H9 (cell line): ENCODE measurements at regions not wholly inside any gene's neighbourhood (a gene's known extent, or its start where the extent isn't known, plus 50 kb on each side); places are given as distances from the start of the nearest gene placed in this dataset.

ENCODE experiments used
- DNase-seq: peaks from one replicate; pipeline ENCODE4 v3.0.0-alpha.2; 2017
- H2AFZ ChIP-seq: one replicate; pipeline ENCODE4 v1.6.1; 2013; ENCODE audit warnings: mild to moderate bottlenecking, low read length, control low read depth, moderate library complexity
- H2AK5ac ChIP-seq: 2 replicates; pipeline ENCODE4 v1.6.1; 2013; ENCODE audit warnings: low read length, control low read depth, mixed read lengths; ENCODE audit not compliant: insufficient read length
- H2BK120ac ChIP-seq: one replicate; pipeline ENCODE4 v1.6.1; 2013; ENCODE audit warnings: low read depth, mild to moderate bottlenecking, low read length, control low read depth, inconsistent platforms; ENCODE audit not compliant: poor library complexity, severe bottlenecking
- H2BK12ac ChIP-seq: 2 replicates; pipeline ENCODE4 v1.6.1; 2013; ENCODE audit warnings: low read length, control low read depth, mixed read lengths, low read depth; ENCODE audit not compliant: insufficient read length
- H2BK15ac ChIP-seq: 2 replicates; pipeline ENCODE4 v1.6.1; 2013; ENCODE audit warnings: low read depth, low read length, control low read depth
- H2BK20ac ChIP-seq: one replicate; pipeline ENCODE4 v1.6.1; 2013; ENCODE audit warnings: low read depth, mild to moderate bottlenecking, low read length, control low read depth, inconsistent platforms; ENCODE audit not compliant: poor library complexity, severe bottlenecking
- H2BK5ac ChIP-seq: 2 replicates; pipeline ENCODE4 v1.6.1; 2013; ENCODE audit warnings: low read length, control low read depth, mixed read lengths; ENCODE audit not compliant: insufficient read length
- H3K14ac ChIP-seq: 2 replicates; pipeline ENCODE4 v1.6.1; 2013; ENCODE audit warnings: low read length, control low read depth; ENCODE audit not compliant: insufficient read depth
- H3K18ac ChIP-seq: 2 replicates; pipeline ENCODE4 v1.6.1; 2013; ENCODE audit warnings: low read depth, mild to moderate bottlenecking, mixed read lengths, low read length, control low read depth; ENCODE audit not compliant: insufficient read length
- H3K23ac ChIP-seq: 2 replicates; pipeline ENCODE4 v1.6.1; 2013; ENCODE audit warnings: low read length, control low read depth, mixed read lengths, low read depth; ENCODE audit not compliant: insufficient read length
- H3K23me2 ChIP-seq: 2 replicates; pipeline ENCODE4 v1.6.1; 2013; ENCODE audit warnings: low read depth, mild to moderate bottlenecking, mixed read lengths, low read length, control low read depth; ENCODE audit not compliant: insufficient read length, poor library complexity, severe bottlenecking
- H3K27ac ChIP-seq: 2 replicates; pipeline ENCODE4 v1.5.1; 2013; ENCODE audit warnings: low read length, control low read depth, mixed read lengths, low read depth; ENCODE audit not compliant: insufficient read length
- H3K27me3 ChIP-seq: 2 replicates; pipeline ENCODE4 v1.6.1; 2013; ENCODE audit warnings: low read length, control low read depth, inconsistent platforms; ENCODE audit not compliant: insufficient read depth
- H3K4ac ChIP-seq: 2 replicates; pipeline ENCODE4 v1.6.1; 2013; ENCODE audit warnings: low read depth, mild to moderate bottlenecking, control low read depth, inconsistent platforms, low read length, moderate library complexity
- H3K4me1 ChIP-seq: 2 replicates; pipeline ENCODE4 v1.6.1; 2013; ENCODE audit warnings: low read length, control low read depth, inconsistent platforms; ENCODE audit not compliant: insufficient read depth
- H3K4me2 ChIP-seq: 2 replicates; pipeline ENCODE4 v1.6.1; 2013; ENCODE audit warnings: low read length, control low read depth, mixed read lengths; ENCODE audit not compliant: insufficient read length, insufficient read depth
- H3K56ac ChIP-seq: 2 replicates; pipeline ENCODE4 v1.6.1; 2013; ENCODE audit warnings: low read depth, mild to moderate bottlenecking, mixed read lengths, low read length, control low read depth; ENCODE audit not compliant: insufficient read length
- H3K79me1 ChIP-seq: 2 replicates; pipeline ENCODE4 v1.6.1; 2013; ENCODE audit warnings: low read depth, mild to moderate bottlenecking, moderate library complexity, low read length, control low read depth, inconsistent platforms; ENCODE audit not compliant: insufficient read depth, poor library complexity, severe bottlenecking
- H3K79me2 ChIP-seq: 2 replicates; pipeline ENCODE4 v1.6.1; 2013; ENCODE audit warnings: low read length, control low read depth, inconsistent platforms; ENCODE audit not compliant: insufficient read depth
- H3K9ac ChIP-seq: 2 replicates; pipeline ENCODE4 v1.6.1; 2013; ENCODE audit warnings: low read length, control low read depth, mixed read lengths; ENCODE audit not compliant: insufficient read length; ENCODE audit errors: extremely low read depth
- H3K9me3 ChIP-seq: one replicate; pipeline ENCODE4 v1.6.1; 2013; ENCODE audit warnings: low read depth, low read length, inconsistent platforms; ENCODE audit not compliant: control insufficient read depth
- H3T11ph ChIP-seq: one replicate; pipeline ENCODE4 v1.6.1; 2013; ENCODE audit warnings: mild to moderate bottlenecking, low read length, control low read depth, inconsistent platforms
- H4K20me1 ChIP-seq: one replicate; pipeline ENCODE4 v1.6.1; 2013; ENCODE audit not compliant: control insufficient read depth, insufficient read length, insufficient read depth
- H4K5ac ChIP-seq: 2 replicates; pipeline ENCODE4 v1.6.1; 2013; ENCODE audit warnings: low read depth, mild to moderate bottlenecking, mixed read lengths, low read length, control low read depth; ENCODE audit not compliant: insufficient read length
- H4K8ac ChIP-seq: replicated peaks from 2 replicates; pipeline ENCODE4 v1.6.1; 2013; ENCODE audit warnings: low read length, control low read depth, mixed read lengths, low read depth; ENCODE audit not compliant: insufficient read length
- H4K91ac ChIP-seq: 2 replicates; pipeline ENCODE4 v1.6.1; 2013; ENCODE audit warnings: low read depth, mild to moderate bottlenecking, moderate library complexity, mixed read lengths, low read length, control low read depth; ENCODE audit not compliant: insufficient read length
- H3K27ac Mint-ChIP-seq, 3 experiments: 2 replicates in 2 of 3; 3 replicates in 1 of 3; pipeline ENCODE4 v1.8.0; 2020 to 2021; ENCODE audit warnings: mixed read lengths in 3 of 3, mild to moderate bottlenecking in 1 of 3, moderate library complexity in 1 of 3
- H3K27me3 Mint-ChIP-seq: 2 replicates; pipeline ENCODE4 v1.8.0; 2021; ENCODE audit warnings: low read depth, mild to moderate bottlenecking, moderate library complexity, mixed read lengths
- H3K36me3 Mint-ChIP-seq, 3 experiments: 2 replicates in 2 of 3; 3 replicates in 1 of 3; pipeline ENCODE4 v1.8.0; 2020 to 2021; ENCODE audit warnings: low read depth in 3 of 3, mixed read lengths in 3 of 3; ENCODE audit not compliant: insufficient read depth in 1 of 3
- H3K4me1 Mint-ChIP-seq, 2 experiments: 2 replicates each; pipeline ENCODE4 v1.8.0; 2020; ENCODE audit warnings: mixed read lengths in 2 of 2
- H3K4me3 Mint-ChIP-seq, 2 experiments: 2 replicates in 1 of 2; 3 replicates in 1 of 2; pipeline ENCODE4 v1.8.0; 2020 to 2021; ENCODE audit warnings: mild to moderate bottlenecking in 2 of 2, mixed read lengths in 2 of 2, moderate library complexity in 1 of 2
- H3K9me3 Mint-ChIP-seq, 2 experiments: 2 replicates in 1 of 2; 3 replicates in 1 of 2; pipeline ENCODE4 v1.8.0; 2020; ENCODE audit warnings: mild to moderate bottlenecking in 2 of 2, mixed read lengths in 2 of 2, moderate library complexity in 1 of 2
- WGBS: extraction: QIAGEN DNeasy Blood & Tissue Kit; methylation state at CpG from one replicate; pipeline ENCODE4 v1.1.7; 2013; ENCODE audit warnings: missing lambda C conversion rate, low lambda C conversion rate, mixed read lengths; ENCODE audit not compliant: insufficient read length; ENCODE audit errors: extremely low coverage; 5-methylcytosine and 5-hydroxymethylcytosine counted together
- TF ChIP-seq, protein P1 (sequence below): fragments of 200-600 bp; sonication (generic); conservative IDR thresholded peaks from 3 replicates; pipeline ENCODE4 v1.8.0; 2021; ENCODE audit warnings: antibody characterized with exemption, mild to moderate bottlenecking

- H3K9ac ChIP-seq = no peak overlapping the region
- no peak overlapping the region for H3T11ph ChIP-seq
- no peak overlapping the region for H2BK5ac ChIP-seq
- Mint-ChIP-seq H3K4me3 (no peak overlapping the region; a peak in 1 of 5 replicates), H3K27me3 (peaks cover 18% of the 10 kb centered on the region), H3K27ac (no peak overlapping the region), H3K4me1 (peaks cover 29 to 31% of the 10 kb centered on the region in 2 experiments), H3K9me3 (no peaks in the 10 kb centered on the region), H3K36me3 (no peaks in the 10 kb centered on the region)
- H3K4me1 ChIP-seq = peaks cover 2% of the 10 kb centered on the region; the same call in 1 of the 2 replicates
- no peak overlapping the region for H3K4ac ChIP-seq
- no peak overlapping the region for H3K18ac ChIP-seq
- H4K8ac ChIP-seq = no peak overlapping the region
- no peak overlapping the region for H2AFZ ChIP-seq
- TF ChIP-seq, protein P1, sequence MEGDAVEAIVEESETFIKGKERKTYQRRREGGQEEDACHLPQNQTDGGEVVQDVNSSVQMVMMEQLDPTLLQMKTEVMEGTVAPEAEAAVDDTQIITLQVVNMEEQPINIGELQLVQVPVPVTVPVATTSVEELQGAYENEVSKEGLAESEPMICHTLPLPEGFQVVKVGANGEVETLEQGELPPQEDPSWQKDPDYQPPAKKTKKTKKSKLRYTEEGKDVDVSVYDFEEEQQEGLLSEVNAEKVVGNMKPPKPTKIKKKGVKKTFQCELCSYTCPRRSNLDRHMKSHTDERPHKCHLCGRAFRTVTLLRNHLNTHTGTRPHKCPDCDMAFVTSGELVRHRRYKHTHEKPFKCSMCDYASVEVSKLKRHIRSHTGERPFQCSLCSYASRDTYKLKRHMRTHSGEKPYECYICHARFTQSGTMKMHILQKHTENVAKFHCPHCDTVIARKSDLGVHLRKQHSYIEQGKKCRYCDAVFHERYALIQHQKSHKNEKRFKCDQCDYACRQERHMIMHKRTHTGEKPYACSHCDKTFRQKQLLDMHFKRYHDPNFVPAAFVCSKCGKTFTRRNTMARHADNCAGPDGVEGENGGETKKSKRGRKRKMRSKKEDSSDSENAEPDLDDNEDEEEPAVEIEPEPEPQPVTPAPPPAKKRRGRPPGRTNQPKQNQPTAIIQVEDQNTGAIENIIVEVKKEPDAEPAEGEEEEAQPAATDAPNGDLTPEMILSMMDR = no peak
- no peak overlapping the region for H3K23ac ChIP-seq
- H2BK15ac ChIP-seq = no peak overlapping the region
- H3K9me3 ChIP-seq = no peaks in the 10 kb centered on the region
- no peak overlapping the region for H2BK120ac ChIP-seq
- no peaks in the 10 kb centered on the region for H3K79me1 ChIP-seq
- H3K4me2 ChIP-seq = no peak overlapping the region
- no peak overlapping the region for H4K5ac ChIP-seq
- H2BK20ac ChIP-seq = no peak overlapping the region
- H3K27ac ChIP-seq = no peak overlapping the region
- H2AK5ac ChIP-seq = no peak overlapping the region
- peak; percentile 14 for DNase-seq
- H3K79me2 ChIP-seq = no peaks in the 10 kb centered on the region
- H3K56ac ChIP-seq = no peak overlapping the region
- no peak overlapping the region for H2BK12ac ChIP-seq
- no peak overlapping the region for H4K91ac ChIP-seq
- no peaks in the 10 kb centered on the region for H4K20me1 ChIP-seq
- no CpG with 5 or more reads among the region's 3 CpGs for WGBS
- no peak overlapping the region for H3K14ac ChIP-seq
- H3K27me3 ChIP-seq = no peaks in the 10 kb centered on the region
- H3K23me2 ChIP-seq = no peaks in the 10 kb centered on the region
Measured at GRCh38 chr10:78305311-78305710, 271.6 kb downstream of the RPS24 start.
